ENCODE measurements at regions not wholly inside any gene's neighbourhood (a gene's known extent, or its start where the extent isn't known, plus 50 kb on each side); places are given as distances from the start of the nearest gene placed in this dataset.

GRCh38 chr4:182967403-182967802 is 50.2 kb upstream of the DCTD start:
- H3K9ac ChIP-seq (ENCODE audit: low read depth, low read length, poor library complexity): no peak overlapping the region
- H3K9me3 ChIP-seq (replicated peaks in 1 of 2; ENCODE audit: control insufficient read depth in 2 of 2, insufficient read depth in 1 of 2, low read depth in 1 of 2, low read length in 2 of 2): no peaks in the 10 kb centered on the region
- H2BK15ac ChIP-seq (ENCODE audit: low read length): no peak overlapping the region
- no peak overlapping the region for H3K4ac ChIP-seq (ENCODE audit: low read length)
- no peak overlapping the region for H3K4me3 ChIP-seq (ENCODE audit: low read length in 2 of 2)
- no peak for DNase-seq (ENCODE audit: low spot score)
- H2BK5ac ChIP-seq (ENCODE audit: low read length): no peak overlapping the region
- no peaks in the 10 kb centered on the region for H3K36me3 ChIP-seq (replicated peaks in 1 of 2; ENCODE audit: control insufficient read depth in 2 of 2, insufficient read depth in 2 of 2, low read length in 2 of 2)
- no peak overlapping the region for H3K23ac ChIP-seq (ENCODE audit: low read depth, low read length, poor library complexity)
- peaks cover 0 to 3% of the 10 kb centered on the region in 2 donors for H3K4me1 ChIP-seq (ENCODE audit: control insufficient read depth in 2 of 2, insufficient read depth in 1 of 2, low read depth in 1 of 2, low read length in 2 of 2)
- no peak overlapping the region for H3K4me2 ChIP-seq (ENCODE audit: insufficient read depth, low read length, poor library complexity, severe bottlenecking)
- no peak overlapping the region for H4K91ac ChIP-seq (ENCODE audit: low read depth, low read length, poor library complexity)
- no peak overlapping the region for H3K14ac ChIP-seq (ENCODE audit: low read length)
- no peak overlapping the region for H2BK120ac ChIP-seq (ENCODE audit: low read depth, low read length)
- no peak overlapping the region for H2AFZ ChIP-seq (ENCODE audit: low read length)
- H4K8ac ChIP-seq (ENCODE audit: low read depth, low read length): no peak overlapping the region
- H2BK12ac ChIP-seq (ENCODE audit: low read length): no peak overlapping the region
- no peaks in the 10 kb centered on the region for H3K27me3 ChIP-seq (ENCODE audit: control insufficient read depth in 3 of 3, insufficient read depth in 3 of 3, low read depth in 1 of 3, low read length in 3 of 3)
- H2AK5ac ChIP-seq (ENCODE audit: low read depth, low read length): no peak overlapping the region
- H3K18ac ChIP-seq (ENCODE audit: low read length): no peak overlapping the region
- H3K27ac ChIP-seq (replicated peaks; ENCODE audit: low read length): no peak overlapping the region
- H3K79me1 ChIP-seq (ENCODE audit: low read depth, low read length): no peaks in the 10 kb centered on the region
